Retina (tissue), 1 donor: ENCODE measurements at regions not wholly inside any gene's neighbourhood (a gene's known extent, or its start where the extent isn't known, plus 50 kb on each side); places are given as distances from the start of the nearest gene placed in this dataset.
A peak's percentile ranks its signal among the peaks of the same experiment; 100 is the strongest.

Source experiments
- DNase-seq: peaks from one replicate; pipeline ENCODE4 v3.0.0-alpha.2; 2016

- DNase-seq: no peak
Measured at GRCh38 chr12:75784591-75784990, 247.0 kb downstream of the PHLDA1 start.

- DNase-seq: no peak
Measured at GRCh38 chr12:75783093-75783877, 248.3 kb downstream of the PHLDA1 start.

- no peak for DNase-seq
Measured at GRCh38 chr12:75782069-75782581, 249.5 kb downstream of the PHLDA1 start.

- DNase-seq: no peak
Measured at GRCh38 chr12:75781532-75782046, 250.0 kb downstream of the PHLDA1 start.

GRCh38 chr12:75779891-75780496 lies 251.6 kb downstream of the PHLDA1 start:
- DNase-seq: peak; percentile 26

- DNase-seq: no peak
Measured at GRCh38 chr12:75774261-75775052, 257.1 kb downstream of the PHLDA1 start.

GRCh38 chr12:75773377-75773776 lies 258.2 kb downstream of the PHLDA1 start:
- no peak for DNase-seq

GRCh38 chr12:75771023-75771422 lies 259.6 kb upstream of the KRR1 start:
- no peak for DNase-seq

- no peak for DNase-seq
Measured at GRCh38 chr12:75767957-75768356, 256.5 kb upstream of the KRR1 start.

- DNase-seq: no peak
Measured at GRCh38 chr12:75766263-75767160, 255.1 kb upstream of the KRR1 start.

GRCh38 chr12:75765170-75766059 lies 254.0 kb upstream of the KRR1 start:
- DNase-seq: no peak

GRCh38 chr12:75764091-75764841 lies 252.9 kb upstream of the KRR1 start:
- DNase-seq: no peak

- DNase-seq: no peak
Measured at GRCh38 chr12:75760573-75761294, 249.3 kb upstream of the KRR1 start.

- no peak for DNase-seq
Measured at GRCh38 chr12:75759842-75760572, 248.6 kb upstream of the KRR1 start.

- no peak for DNase-seq
Measured at GRCh38 chr12:75759196-75759595, 247.8 kb upstream of the KRR1 start.

- no peak for DNase-seq
Measured at GRCh38 chr12:75756771-75757170, 245.4 kb upstream of the KRR1 start.

- DNase-seq: no peak
Measured at GRCh38 chr12:75756111-75756510, 244.7 kb upstream of the KRR1 start.

- no peak for DNase-seq
Measured at GRCh38 chr12:75754698-75755097, 243.3 kb upstream of the KRR1 start.

- no peak for DNase-seq
Measured at GRCh38 chr12:75754141-75754540, 242.7 kb upstream of the KRR1 start.
